Uterus (tissue), 2 donors: ENCODE measurements at regions not wholly inside any gene's neighbourhood (a gene's known extent, or its start where the extent isn't known, plus 50 kb on each side); places are given as distances from the start of the nearest gene placed in this dataset.
"Not testable (repeated sequence)": the region's sequence is repeated elsewhere in the genome, so short reads cannot be mapped to it uniquely, and the experiment has no call there.

Source experiments
- POLR2A ChIP-seq, 2 donors: fragments of 450-650 bp; IDR thresholded peaks; one replicate each; pipeline ENCODE4 v1.6.1; 2016; ENCODE audit warnings: antibody characterized with exemption in 2 of 2, mild to moderate bottlenecking in 1 of 2, moderate library complexity in 1 of 2
- TF ChIP-seq, protein P1 (sequence below), 4 experiments: fragments of 200-600 bp in 2 of 4; fragments of 450-650 bp in 2 of 4; sonication (generic) in 2 of 4; IDR thresholded peaks; one replicate each; pipeline ENCODE4 v1.5.1; 2016 to 2019; ENCODE audit warnings: antibody characterized with exemption in 4 of 4, mild to moderate bottlenecking in 2 of 4, moderate library complexity in 1 of 4

DNA sequence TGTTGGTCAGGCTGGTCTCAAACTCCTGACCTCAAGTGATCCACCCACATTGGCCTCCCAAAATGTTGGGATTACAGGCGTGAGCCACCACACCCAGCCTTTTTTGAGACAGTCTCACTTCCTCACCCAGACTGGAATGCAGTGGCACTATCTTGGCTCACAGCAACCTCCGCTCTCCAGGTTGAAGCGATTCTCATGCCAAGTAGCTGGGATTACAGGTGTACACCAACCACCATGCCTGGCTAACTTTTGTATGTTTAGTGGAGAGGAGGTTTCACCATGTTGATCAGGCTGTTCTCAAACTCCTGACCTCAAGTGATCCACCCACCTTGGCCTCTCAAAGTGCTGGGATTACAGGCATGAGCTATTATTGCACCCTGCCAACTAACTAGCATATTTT, 75.4 kb downstream of the C9orf152 start:
- TF ChIP-seq, protein P1, sequence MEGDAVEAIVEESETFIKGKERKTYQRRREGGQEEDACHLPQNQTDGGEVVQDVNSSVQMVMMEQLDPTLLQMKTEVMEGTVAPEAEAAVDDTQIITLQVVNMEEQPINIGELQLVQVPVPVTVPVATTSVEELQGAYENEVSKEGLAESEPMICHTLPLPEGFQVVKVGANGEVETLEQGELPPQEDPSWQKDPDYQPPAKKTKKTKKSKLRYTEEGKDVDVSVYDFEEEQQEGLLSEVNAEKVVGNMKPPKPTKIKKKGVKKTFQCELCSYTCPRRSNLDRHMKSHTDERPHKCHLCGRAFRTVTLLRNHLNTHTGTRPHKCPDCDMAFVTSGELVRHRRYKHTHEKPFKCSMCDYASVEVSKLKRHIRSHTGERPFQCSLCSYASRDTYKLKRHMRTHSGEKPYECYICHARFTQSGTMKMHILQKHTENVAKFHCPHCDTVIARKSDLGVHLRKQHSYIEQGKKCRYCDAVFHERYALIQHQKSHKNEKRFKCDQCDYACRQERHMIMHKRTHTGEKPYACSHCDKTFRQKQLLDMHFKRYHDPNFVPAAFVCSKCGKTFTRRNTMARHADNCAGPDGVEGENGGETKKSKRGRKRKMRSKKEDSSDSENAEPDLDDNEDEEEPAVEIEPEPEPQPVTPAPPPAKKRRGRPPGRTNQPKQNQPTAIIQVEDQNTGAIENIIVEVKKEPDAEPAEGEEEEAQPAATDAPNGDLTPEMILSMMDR (IDR thresholded peaks at IDR 0.05), result not testable (repeated sequence)
- not testable (repeated sequence) for TF ChIP-seq POLR2A (IDR thresholded peaks at IDR 0.05)
